Neural crest cell (in vitro differentiated cells): ENCODE measurements at regions not wholly inside any gene's neighbourhood (a gene's known extent, or its start where the extent isn't known, plus 50 kb on each side); places are given as distances from the start of the nearest gene placed in this dataset.
A peak's percentile ranks its signal among the peaks of the same experiment; 100 is the strongest.
"Not testable (repeated sequence)": the region's sequence is repeated elsewhere in the genome, so short reads cannot be mapped to it uniquely, and the experiment has no call there.

Source experiments
- DNase-seq: peaks from one replicate; pipeline ENCODE4 v3.0.0; 2021; ENCODE audit warnings: low read depth, mixed read lengths, low spot score
- H3K27ac Mint-ChIP-seq: one replicate; pipeline ENCODE4 v1.8.0; 2021; ENCODE audit warnings: mild to moderate bottlenecking, mixed read lengths; ENCODE audit not compliant: unreplicated experiment
- H3K27me3 Mint-ChIP-seq: 2 replicates; pipeline ENCODE4 v1.8.0; 2021; ENCODE audit warnings: low read depth, mild to moderate bottlenecking, mixed read lengths
- H3K36me3 Mint-ChIP-seq: 2 replicates; pipeline ENCODE4 v1.8.0; 2021; ENCODE audit warnings: low read depth, mild to moderate bottlenecking, mixed read lengths
- H3K4me1 Mint-ChIP-seq: 2 replicates; pipeline ENCODE4 v1.8.0; 2021; ENCODE audit warnings: mixed read lengths
- H3K4me3 Mint-ChIP-seq: one replicate; pipeline ENCODE4 v1.8.0; 2021; ENCODE audit warnings: mild to moderate bottlenecking, mixed read lengths
- H3K9me3 Mint-ChIP-seq: 2 replicates; pipeline ENCODE4 v1.8.0; 2021; ENCODE audit warnings: mixed read lengths
- CTCF ChIP-seq: fragments of 200-600 bp; sonication (generic); conservative IDR thresholded peaks from 2 replicates; pipeline ENCODE4 v1.5.0; 2021; ENCODE audit warnings: antibody characterized with exemption, mild to moderate bottlenecking

DNA sequence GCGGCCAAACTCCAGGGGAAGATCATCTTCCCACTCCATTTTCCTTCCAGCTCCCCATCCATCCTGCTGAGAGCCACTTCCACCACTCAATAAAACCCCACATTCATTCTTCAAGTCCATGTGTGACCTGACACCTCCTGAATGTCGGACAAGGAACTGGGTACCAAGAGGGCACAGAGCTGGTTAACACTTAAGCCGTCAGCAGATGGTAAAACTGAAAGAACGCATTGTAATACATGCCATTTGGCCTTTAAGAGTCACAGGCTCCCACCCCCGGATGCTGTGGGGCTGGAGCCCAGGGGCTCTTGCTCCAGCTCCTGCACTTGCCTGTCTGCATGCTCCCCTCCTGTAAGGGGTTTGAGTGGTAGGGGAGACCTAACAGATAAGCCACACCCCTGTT, 753.9 kb downstream of the COL12A1 start:
- H3K27me3 Mint-ChIP-seq = no peaks in the 10 kb centered on the region
- H3K9me3 Mint-ChIP-seq = no peaks in the 10 kb centered on the region
- no peak for TF ChIP-seq CTCF
- peak overlapping the region; percentile 91 for H3K27ac Mint-ChIP-seq
- peaks cover 3% of the 10 kb centered on the region for H3K36me3 Mint-ChIP-seq
- peaks cover 39% of the 10 kb centered on the region for H3K4me1 Mint-ChIP-seq
- peak overlapping the region; percentile 35 for H3K4me3 Mint-ChIP-seq
- peak; percentile 23 for DNase-seq

DNA sequence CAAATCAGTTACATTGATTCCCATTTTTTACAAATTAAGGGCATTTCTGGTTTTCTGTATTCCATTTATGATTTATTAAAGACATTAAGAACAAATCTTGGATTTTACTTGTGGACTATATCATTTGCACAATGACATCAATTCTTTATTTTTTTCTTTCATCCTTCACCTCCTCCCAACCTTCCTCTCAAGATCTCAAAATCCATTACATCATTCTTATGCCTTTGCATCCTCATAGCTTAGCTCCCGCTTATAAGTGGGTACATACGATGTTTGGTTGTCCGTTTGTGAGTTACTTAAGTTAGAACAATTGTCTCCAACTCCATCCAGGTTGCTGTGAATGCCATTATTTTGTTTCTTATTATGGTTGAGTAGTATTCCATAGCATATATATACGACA, 752.8 kb downstream of the CD109 start:
- H3K27ac Mint-ChIP-seq = no peak overlapping the region
- H3K4me1 Mint-ChIP-seq = peaks cover 35% of the 10 kb centered on the region
- no peak for TF ChIP-seq CTCF
- H3K36me3 Mint-ChIP-seq = peaks cover 1% of the 10 kb centered on the region
- H3K4me3 Mint-ChIP-seq = no peak overlapping the region
- no peaks in the 10 kb centered on the region for H3K9me3 Mint-ChIP-seq
- no peak for DNase-seq
- H3K27me3 Mint-ChIP-seq = no peaks in the 10 kb centered on the region

DNA sequence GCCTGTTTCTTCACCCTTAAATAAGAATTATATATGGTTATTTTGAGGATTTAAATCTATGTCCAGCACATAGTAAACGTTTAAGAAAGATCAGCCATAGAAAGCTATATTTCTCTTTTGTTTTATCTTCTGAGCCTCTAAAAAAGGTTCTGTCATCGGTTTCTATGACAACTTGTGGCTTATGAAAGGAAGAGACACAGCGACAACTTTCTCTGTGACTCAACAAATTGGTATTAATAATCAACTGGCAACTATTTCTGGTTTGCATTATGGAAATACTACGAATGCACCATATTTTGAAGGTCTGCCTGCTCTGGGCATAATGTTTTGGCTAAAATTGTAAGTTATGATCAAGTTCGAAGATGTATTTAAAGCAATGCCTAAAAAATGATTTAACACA, 751.0 kb downstream of the CD109 start:
- H3K9me3 Mint-ChIP-seq = no peaks in the 10 kb centered on the region
- no peak for DNase-seq

DNA sequence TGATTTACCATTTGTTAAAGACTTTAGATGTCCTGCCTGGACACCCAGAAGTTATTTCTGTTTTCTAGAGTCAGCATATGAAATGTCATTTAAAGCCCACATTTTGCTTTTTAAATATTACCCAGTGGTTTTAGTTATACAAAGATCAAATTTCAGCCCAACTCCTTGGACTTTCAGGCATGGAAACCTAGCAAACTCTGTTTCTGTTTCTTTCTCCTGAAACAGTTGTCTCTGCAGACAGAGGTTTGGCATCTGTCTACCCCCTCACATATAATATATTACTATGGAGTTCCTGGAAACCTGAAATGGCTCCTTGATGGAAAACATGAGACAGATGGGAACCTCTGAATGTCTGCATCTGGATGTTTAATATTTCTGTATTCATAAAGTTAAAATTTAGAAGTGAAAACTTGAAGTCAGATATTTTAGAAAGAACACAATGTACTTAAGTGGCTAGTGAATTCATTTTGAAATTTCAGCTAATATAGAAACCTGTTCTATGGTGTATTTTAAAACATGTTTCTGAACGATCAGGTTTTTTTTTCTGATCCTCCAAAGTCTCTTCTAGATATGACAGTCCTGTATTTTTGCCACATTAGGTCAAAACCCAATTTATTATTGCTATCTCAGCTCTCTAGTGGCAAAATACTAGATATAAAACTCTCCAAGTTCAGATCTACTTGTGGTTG, 743.3 kb downstream of the CD109 start:
- H3K36me3 Mint-ChIP-seq = no peaks in the 10 kb centered on the region
- H3K4me3 Mint-ChIP-seq = no peak overlapping the region
- H3K9me3 Mint-ChIP-seq = no peaks in the 10 kb centered on the region
- no peak for TF ChIP-seq CTCF
- DNase-seq = no peak
- H3K27ac Mint-ChIP-seq = no peak overlapping the region
- no peaks in the 10 kb centered on the region for H3K4me1 Mint-ChIP-seq
- H3K27me3 Mint-ChIP-seq = no peaks in the 10 kb centered on the region

More for the DNA sequence above, 751.0 kb downstream of the CD109 start:
- no peaks in the 10 kb centered on the region for H3K27me3 Mint-ChIP-seq
- H3K27ac Mint-ChIP-seq = no peak overlapping the region
- H3K4me1 Mint-ChIP-seq = peaks cover 19% of the 10 kb centered on the region
- H3K4me3 Mint-ChIP-seq = no peak overlapping the region
- TF ChIP-seq CTCF = no peak
- H3K36me3 Mint-ChIP-seq = no peaks in the 10 kb centered on the region

- H3K36me3 Mint-ChIP-seq, DNase-seq, H3K27me3 Mint-ChIP-seq, H3K27ac Mint-ChIP-seq, H3K9me3 Mint-ChIP-seq, H3K4me1 Mint-ChIP-seq, H3K4me3 Mint-ChIP-seq: not testable (repeated sequence)
These were observed 742.4 kb downstream of the CD109 start for GRCh38 chr6:74438395-74438794.

DNA sequence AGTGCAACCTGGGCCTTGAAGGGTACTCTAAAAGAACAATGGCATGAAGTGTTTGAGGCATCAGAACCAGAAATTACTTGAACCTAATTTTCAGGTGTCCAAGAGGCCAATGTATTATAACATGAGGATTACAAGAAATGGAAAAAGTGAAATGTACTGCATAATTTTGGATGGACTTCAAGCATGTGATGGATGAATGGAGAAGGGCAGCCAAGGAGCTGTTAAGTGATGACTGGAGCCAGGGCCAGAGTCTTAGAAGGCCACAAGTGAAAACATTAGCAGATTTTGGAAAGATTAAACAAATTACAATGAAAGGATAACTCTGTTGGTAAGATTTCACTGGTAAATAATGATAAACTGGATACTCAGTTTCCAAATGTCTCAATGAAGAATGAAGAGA, 738.2 kb downstream of the CD109 start:
- TF ChIP-seq CTCF = no peak
- no peaks in the 10 kb centered on the region for H3K9me3 Mint-ChIP-seq
- no peak overlapping the region for H3K27ac Mint-ChIP-seq
- H3K4me3 Mint-ChIP-seq = no peak overlapping the region
- H3K36me3 Mint-ChIP-seq = no peaks in the 10 kb centered on the region
- DNase-seq = no peak
- no peaks in the 10 kb centered on the region for H3K4me1 Mint-ChIP-seq
- no peaks in the 10 kb centered on the region for H3K27me3 Mint-ChIP-seq
